IMR-90 (cell line): ENCODE measurements at regions not wholly inside any gene's neighbourhood (a gene's known extent, or its start where the extent isn't known, plus 50 kb on each side); places are given as distances from the start of the nearest gene placed in this dataset.

Experiments used
- ATAC-seq: fragments of 200-7000 bp; cut with Tn5 transposase; 2 replicates; pipeline ENCODE4 v1.9.1; 2020; ENCODE audit warnings: low read depth, mild to moderate bottlenecking, moderate library complexity
- BruUV-seq: library from RNA; stranded (reverse); fragments of 400-500 nt; replicated peaks from 2 replicates; lab custom pipeline; 2021; lab: Mats Ljungman, UMichigan
- CTCF ChIA-PET: fragments of 300-600 bp; formaldehyde crosslinking; extraction: SDS; loops from one replicate; lab custom pipeline; 2021; ENCODE audit warnings: antibody characterized with exemption; lab: Yijun Ruan, JAX
- POLR2A ChIA-PET: fragments of 300-600 bp; sonication (Branson Sonifier 250); formaldehyde crosslinking; loops from one replicate; lab custom pipeline; 2022; ENCODE audit warnings: antibody characterized with exemption; ENCODE audit not compliant: unreplicated experiment; lab: Charles Lee
- DNase-seq: peaks from one replicate; pipeline ENCODE4 v3.0.0; 2013
- H2AFZ ChIP-seq: replicated peaks from 2 replicates; pipeline ENCODE3; 2013; ENCODE audit warnings: low read length, mild to moderate bottlenecking; ENCODE audit not compliant: poor library complexity
- H2AK5ac ChIP-seq: 2 replicates; pipeline ENCODE4 v1.6.1; 2013; ENCODE audit warnings: low read depth, low read length, inconsistent platforms
- H2AK9ac ChIP-seq: replicated peaks from 2 replicates; pipeline ENCODE3; 2013; ENCODE audit warnings: mild to moderate bottlenecking, low read depth, low read length, moderate library complexity; ENCODE audit not compliant: poor library complexity
- H2BK120ac ChIP-seq: 2 replicates; pipeline ENCODE4 v1.6.1; 2013; ENCODE audit warnings: low read depth, low read length, inconsistent platforms
- H2BK15ac ChIP-seq: 3 replicates; pipeline ENCODE4 v1.6.1; 2013; ENCODE audit warnings: low read depth, low read length, inconsistent platforms
- H2BK20ac ChIP-seq: 2 replicates; pipeline ENCODE4 v1.6.1; 2013; ENCODE audit warnings: low read depth, mild to moderate bottlenecking, inconsistent platforms, low read length, moderate library complexity
- H2BK5ac ChIP-seq: 2 replicates; pipeline ENCODE4 v1.6.1; 2013; ENCODE audit warnings: mild to moderate bottlenecking, low read depth, low read length, inconsistent platforms; ENCODE audit not compliant: poor library complexity, severe bottlenecking
- H3K14ac ChIP-seq: replicated peaks from 2 replicates; pipeline ENCODE4 v1.6.1; 2013; ENCODE audit warnings: low read depth, low read length, inconsistent platforms
- H3K18ac ChIP-seq: 2 replicates; pipeline ENCODE4 v1.6.1; 2013; ENCODE audit warnings: low read depth, low read length, control low read depth
- H3K23ac ChIP-seq: 2 replicates; pipeline ENCODE4 v1.6.1; 2013; ENCODE audit warnings: low read depth, low read length, inconsistent platforms
- H3K27ac ChIP-seq: 2 replicates; pipeline ENCODE4 v1.5.1; 2013; ENCODE audit warnings: mild to moderate bottlenecking, control low read depth, low read length; ENCODE audit not compliant: insufficient read depth
- H3K27me3 ChIP-seq: 2 replicates; pipeline ENCODE4 v1.6.1; 2013; ENCODE audit warnings: low read length; ENCODE audit not compliant: control insufficient read depth, insufficient read depth
- H3K36me3 ChIP-seq: 2 replicates; pipeline ENCODE4 v1.6.1; 2013; ENCODE audit warnings: low read length, mixed read lengths; ENCODE audit not compliant: control insufficient read depth, insufficient read depth
- H3K4ac ChIP-seq: 2 replicates; pipeline ENCODE4 v1.6.1; 2013; ENCODE audit warnings: low read depth, low read length, inconsistent platforms
- H3K4me1 ChIP-seq: 2 replicates; pipeline ENCODE4 v1.6.1; 2013; ENCODE audit warnings: low read length, mixed read lengths; ENCODE audit not compliant: control insufficient read depth, insufficient read depth
- H3K4me2 ChIP-seq: 2 replicates; pipeline ENCODE4 v1.6.1; 2013; ENCODE audit warnings: low read depth, mild to moderate bottlenecking, control low read depth, low read length, moderate library complexity
- H3K4me3 ChIP-seq: 2 replicates; pipeline ENCODE4 v1.5.1; 2013; ENCODE audit warnings: low read depth, mild to moderate bottlenecking, control low read depth, low read length, moderate library complexity; ENCODE audit not compliant: insufficient read depth
- H3K56ac ChIP-seq: 2 replicates; pipeline ENCODE4 v1.6.1; 2013; ENCODE audit warnings: low read length, inconsistent platforms; ENCODE audit not compliant: insufficient read depth; ENCODE audit errors: extremely low read depth
- H3K79me1 ChIP-seq, 2 experiments: 2 replicates each; pipeline ENCODE4 v1.6.1; 2013; ENCODE audit warnings: low read length in 2 of 2, inconsistent platforms in 1 of 2, low read depth in 1 of 2
- H3K9ac ChIP-seq: 2 replicates; pipeline ENCODE4 v1.6.1; 2013; ENCODE audit warnings: low read depth, low read length, control low read depth
- H3K9me1 ChIP-seq: 2 replicates; pipeline ENCODE4 v1.6.1; 2013; ENCODE audit warnings: low read length, inconsistent platforms; ENCODE audit not compliant: insufficient read depth
- H3K9me3 ChIP-seq: 2 replicates; pipeline ENCODE4 v1.6.1; 2013; ENCODE audit warnings: low read length; ENCODE audit not compliant: control insufficient read depth, insufficient read depth
- H4K20me1 ChIP-seq: 2 replicates; pipeline ENCODE4 v1.6.1; 2013; ENCODE audit warnings: low read length, inconsistent platforms; ENCODE audit not compliant: insufficient read depth
- H4K5ac ChIP-seq: 2 replicates; pipeline ENCODE4 v1.6.1; 2013; ENCODE audit warnings: mild to moderate bottlenecking, low read depth, low read length, control low read depth
- H4K8ac ChIP-seq, 2 experiments: 2 replicates each; pipeline ENCODE4 v1.6.1; 2013; ENCODE audit warnings: low read depth in 2 of 2, low read length in 2 of 2, control low read depth in 1 of 2, inconsistent platforms in 1 of 2
- H4K91ac ChIP-seq: 2 replicates; pipeline ENCODE4 v1.6.1; 2013; ENCODE audit warnings: low read depth, low read length, inconsistent platforms; ENCODE audit not compliant: insufficient read depth
- BHLHE40 ChIP-seq: fragments of 150-350 bp; IDR thresholded peaks from 2 replicates; pipeline ENCODE4 v1.6.1; 2016; ENCODE audit warnings: mild to moderate bottlenecking, low read depth, low read length
- CEBPB ChIP-seq: IDR thresholded peaks from 2 replicates; pipeline ENCODE4 v1.6.1; 2012; ENCODE audit warnings: low read depth, low read length, improper control_type of control experiment
- CHD1 ChIP-seq: IDR thresholded peaks from 2 replicates; pipeline ENCODE4 v1.6.1; 2012; ENCODE audit warnings: low read depth, low read length, improper control_type of control experiment
- CTCF ChIP-seq: conservative IDR thresholded peaks from 2 replicates; pipeline ENCODE4 v1.5.1; 2012; ENCODE audit warnings: mild to moderate bottlenecking, low read depth, low read length, improper control_type of control experiment
- ELK1 ChIP-seq: fragments of 150-350 bp; IDR thresholded peaks from 2 replicates; pipeline ENCODE4 v1.6.1; 2016; ENCODE audit warnings: low read depth, mild to moderate bottlenecking, low read length, moderate library complexity, borderline replicate concordance
- FOS ChIP-seq: fragments of 150-350 bp; IDR thresholded peaks from 2 replicates; pipeline ENCODE4 v1.6.1; 2016; ENCODE audit warnings: low read depth, low read length
- MAFK ChIP-seq: IDR thresholded peaks from 2 replicates; pipeline ENCODE4 v1.6.1; 2012; ENCODE audit warnings: low read depth, low read length, improper control_type of control experiment
- MAZ ChIP-seq: IDR thresholded peaks from 2 replicates; pipeline ENCODE4 v1.6.1; 2012; ENCODE audit warnings: low read depth, mild to moderate bottlenecking, low read length, improper control_type of control experiment, moderate library complexity, borderline replicate concordance
- MXI1 ChIP-seq: IDR thresholded peaks from 2 replicates; pipeline ENCODE4 v1.6.1; 2012; ENCODE audit warnings: low read depth, mild to moderate bottlenecking, low read length, moderate library complexity, borderline replicate concordance
- NFE2L2 ChIP-seq: fragments of 150-350 bp; IDR thresholded peaks from 2 replicates; pipeline ENCODE4 v1.6.1; 2016; ENCODE audit warnings: low read depth, mild to moderate bottlenecking, low read length
- POLR2A ChIP-seq: IDR thresholded peaks from 2 replicates; pipeline ENCODE4 v1.6.1; 2012; ENCODE audit warnings: mild to moderate bottlenecking, low read depth, low read length
- RAD21 ChIP-seq: IDR thresholded peaks from 2 replicates; pipeline ENCODE4 v1.6.1; 2012; ENCODE audit warnings: low read length, improper control_type of control experiment
- RFX5 ChIP-seq: IDR thresholded peaks from 2 replicates; pipeline ENCODE4 v1.8.0; 2012; ENCODE audit warnings: low read depth, mild to moderate bottlenecking, low read length, moderate library complexity
- SMC3 ChIP-seq: fragments of 150-350 bp; IDR thresholded peaks from 2 replicates; pipeline ENCODE4 v1.6.1; 2016; ENCODE audit warnings: low read depth, mild to moderate bottlenecking, antibody characterized with exemption, low read length, moderate library complexity
- USF2 ChIP-seq: fragments of 150-350 bp; IDR thresholded peaks from 2 replicates; pipeline ENCODE4 v1.6.1; 2017; ENCODE audit warnings: mild to moderate bottlenecking, antibody characterized with exemption, low read length, low read depth
- WGBS, 2 experiments: methylation state at CpG; one replicate each; pipeline versions ENCODE4 v1.1.5 to v1.1.7; 2013; ENCODE audit warnings: missing lambda C conversion rate in 2 of 2; ENCODE audit not compliant: insufficient read length in 1 of 2; ENCODE audit errors: extremely low coverage in 2 of 2; 5-methylcytosine and 5-hydroxymethylcytosine counted together
- dilution Hi-C: fragments of 300-500 bp; cut with HindIII; formaldehyde crosslinking; loops from one replicate; pipeline ENCODE4 v1.14.3; 2018; ENCODE audit warnings: low sequenced_read_pairs; ENCODE audit not compliant: unreplicated experiment
- in situ Hi-C: fragments of 300-500 bp; cut with MboI; formaldehyde crosslinking; loops from 3 replicates; pipeline ENCODE4 v1.14.3; 2019; ENCODE audit warnings: low sequenced_read_pairs, inconsistent platforms, mixed read lengths
- intact Hi-C: fragments of 100-400 bp; cut with micrococcal nuclease; formaldehyde crosslinking; loops from 2 replicates; pipeline ENCODE4 v1.10.0; 2022

GRCh38 chr14:84197704-84198103 is 1332.2 kb upstream of the FLRT2 start:
- Histone ChIP-seq H2AFZ (no peak overlapping the region), H4K8ac (no peak overlapping the region), H3K9me3 (peaks cover 5% of the 10 kb centered on the region; the same call in 1 of the 2 replicates), H3K4ac (no peak overlapping the region), H2AK5ac (no peak overlapping the region), H3K18ac (no peak overlapping the region), H3K23ac (no peak overlapping the region), H3K36me3 (no peaks in the 10 kb centered on the region), H3K9me1 (no peaks in the 10 kb centered on the region), H3K4me1 (no peaks in the 10 kb centered on the region), H3K14ac (no peak overlapping the region), H3K4me2 (no peak overlapping the region), H4K20me1 (no peaks in the 10 kb centered on the region), H2BK15ac (no peak overlapping the region), H2BK120ac (no peak overlapping the region), H3K9ac (no peak overlapping the region), H2BK5ac (no peak overlapping the region), H4K91ac (no peak overlapping the region), H2AK9ac (no peak overlapping the region), H3K79me1 (no peaks in the 10 kb centered on the region), H2BK20ac (no peak overlapping the region), H3K27me3 (no peaks in the 10 kb centered on the region), H4K5ac (no peak overlapping the region), H3K4me3 (no peak overlapping the region), H3K27ac (no peak overlapping the region), H3K56ac (no peak overlapping the region)
- POLR2A ChIA-PET = no interaction called here
- in situ Hi-C loops (no loop called here), intact Hi-C loops (no loop called here), dilution Hi-C loops (no loop called here)
- DNase-seq (no peak), ATAC-seq (no peak)
- BruUV-seq = no TSS peak
- WGBS, 2 experiments = no CpG with 5 or more reads among the region's 1 CpG
- CTCF ChIA-PET = no interaction called here
- TF ChIP-seq CHD1 (no peak), FOS (no peak), CTCF (no peak), USF2 (no peak), ELK1 (no peak), MAFK (no peak), MXI1 (no peak), RFX5 (no peak), NFE2L2 (no peak), RAD21 (no peak), SMC3 (no peak), CEBPB (no peak), BHLHE40 (no peak), POLR2A (no peak), MAZ (no peak)
